ENCODE measurements at regions not wholly inside any gene's neighbourhood (a gene's known extent, or its start where the extent isn't known, plus 50 kb on each side); places are given as distances from the start of the nearest gene placed in this dataset.

DNA sequence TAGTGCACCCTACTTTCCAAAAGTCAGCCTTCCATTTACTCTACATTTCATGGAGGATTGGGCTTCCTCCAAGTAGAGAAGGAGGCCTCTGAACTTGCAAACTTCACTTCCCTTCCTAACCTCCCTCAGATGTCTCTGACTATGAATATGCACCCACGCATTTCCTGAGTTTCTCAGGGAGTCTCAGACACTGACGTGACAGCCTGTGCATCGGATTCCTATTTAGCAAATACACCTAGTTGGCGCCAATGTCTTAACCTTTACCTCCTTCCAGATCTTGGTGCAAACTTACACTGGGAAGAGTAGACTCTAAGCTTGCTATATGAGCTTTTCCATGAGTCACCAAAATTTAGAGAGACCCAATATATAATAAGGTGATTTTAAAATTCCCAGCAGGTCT is 920.1 kb upstream of the AUTS2 start:
- no peak for DNase-seq (ENCODE audit: low read depth)
- TF ChIP-seq, protein P1, sequence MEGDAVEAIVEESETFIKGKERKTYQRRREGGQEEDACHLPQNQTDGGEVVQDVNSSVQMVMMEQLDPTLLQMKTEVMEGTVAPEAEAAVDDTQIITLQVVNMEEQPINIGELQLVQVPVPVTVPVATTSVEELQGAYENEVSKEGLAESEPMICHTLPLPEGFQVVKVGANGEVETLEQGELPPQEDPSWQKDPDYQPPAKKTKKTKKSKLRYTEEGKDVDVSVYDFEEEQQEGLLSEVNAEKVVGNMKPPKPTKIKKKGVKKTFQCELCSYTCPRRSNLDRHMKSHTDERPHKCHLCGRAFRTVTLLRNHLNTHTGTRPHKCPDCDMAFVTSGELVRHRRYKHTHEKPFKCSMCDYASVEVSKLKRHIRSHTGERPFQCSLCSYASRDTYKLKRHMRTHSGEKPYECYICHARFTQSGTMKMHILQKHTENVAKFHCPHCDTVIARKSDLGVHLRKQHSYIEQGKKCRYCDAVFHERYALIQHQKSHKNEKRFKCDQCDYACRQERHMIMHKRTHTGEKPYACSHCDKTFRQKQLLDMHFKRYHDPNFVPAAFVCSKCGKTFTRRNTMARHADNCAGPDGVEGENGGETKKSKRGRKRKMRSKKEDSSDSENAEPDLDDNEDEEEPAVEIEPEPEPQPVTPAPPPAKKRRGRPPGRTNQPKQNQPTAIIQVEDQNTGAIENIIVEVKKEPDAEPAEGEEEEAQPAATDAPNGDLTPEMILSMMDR (IDR thresholded peaks at IDR 0.05; ENCODE audit: insufficient read depth, low read depth, low read length, missing control alignments): no peak
- H3K4me3 ChIP-seq (ENCODE audit: low read depth, low read length): no peak overlapping the region

DNA sequence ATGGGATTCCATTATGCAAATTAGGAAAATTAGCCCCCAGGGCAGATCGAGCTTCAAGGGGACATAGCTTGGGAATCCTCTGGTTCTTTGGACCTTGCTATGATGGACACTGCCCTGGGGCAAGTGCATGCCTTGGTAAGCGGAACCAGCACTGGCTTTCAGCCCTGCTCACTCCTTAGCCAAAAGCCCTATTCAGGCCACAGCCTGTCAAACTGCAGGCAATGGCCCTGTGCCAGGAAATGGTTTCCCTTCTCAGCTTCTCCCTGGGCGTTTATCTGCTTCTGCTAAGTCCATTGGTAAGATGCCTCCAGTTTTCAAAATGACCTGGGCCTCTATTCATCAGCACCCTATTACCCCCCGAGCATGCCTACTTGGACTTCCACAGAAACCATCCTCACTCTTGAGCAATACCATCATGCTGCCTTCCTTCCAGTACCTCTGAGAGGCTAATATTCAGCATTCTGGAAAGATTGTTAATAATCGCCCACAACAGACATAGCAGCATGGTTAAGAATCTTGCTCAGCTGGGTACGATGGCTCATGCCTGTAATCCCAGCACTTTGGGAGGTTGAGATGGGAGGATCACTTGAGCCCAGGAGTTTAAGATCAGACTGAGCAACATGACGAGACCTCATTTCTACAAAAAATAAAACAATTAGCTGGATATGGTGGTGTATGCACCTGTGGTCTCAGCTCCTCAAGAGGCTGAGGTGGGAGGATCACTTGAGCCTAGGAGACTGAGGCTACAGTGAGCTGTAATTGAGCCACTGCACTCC is 918.6 kb upstream of the AUTS2 start:
- no peak for DNase-seq (ENCODE audit: low read depth)
- TF ChIP-seq, protein P1 (IDR thresholded peaks at IDR 0.05; ENCODE audit: insufficient read depth, low read depth, low read length, missing control alignments): no peak

DNA sequence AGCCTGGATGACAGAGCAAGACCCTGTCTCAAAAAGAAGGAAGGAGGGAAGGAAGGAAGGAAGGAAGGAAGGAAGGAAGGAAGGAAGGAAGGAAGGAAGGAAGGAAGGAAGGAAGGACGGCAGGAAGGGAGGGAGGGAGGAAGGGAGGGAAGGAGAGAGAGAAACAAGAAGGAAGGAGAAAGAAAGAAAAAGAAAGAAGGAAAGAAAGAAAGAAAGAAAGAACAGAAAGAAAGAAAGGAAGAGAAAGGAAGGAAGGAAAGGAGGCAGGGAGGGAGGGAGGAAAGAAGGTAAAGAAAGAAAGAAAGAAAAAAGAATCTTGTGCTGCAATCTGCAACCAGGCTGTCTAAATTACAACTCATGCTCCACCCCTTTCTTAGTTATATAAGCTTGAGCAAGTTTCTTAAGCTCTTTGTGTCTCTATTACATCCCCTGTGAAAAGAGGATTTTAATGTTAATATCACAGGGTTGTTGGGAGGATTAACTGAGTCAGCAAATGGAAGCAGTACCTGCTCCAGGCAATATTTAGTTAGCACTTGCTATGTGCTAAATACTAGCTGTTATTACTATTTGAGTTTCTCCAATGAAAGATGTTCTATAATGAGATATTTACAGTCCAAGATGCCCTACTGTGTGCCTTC is 917.9 kb upstream of the AUTS2 start:
- no peak for DNase-seq (ENCODE audit: low read depth)
- H3K4me3 ChIP-seq (ENCODE audit: low read depth, low read length): no peak overlapping the region
- TF ChIP-seq, protein P1 (IDR thresholded peaks at IDR 0.05; ENCODE audit: insufficient read depth, low read depth, low read length, missing control alignments): no peak

More for the DNA sequence above, 918.6 kb upstream of the AUTS2 start:
- no peak overlapping the region for H3K4me3 ChIP-seq (ENCODE audit: low read depth, low read length)

DNA sequence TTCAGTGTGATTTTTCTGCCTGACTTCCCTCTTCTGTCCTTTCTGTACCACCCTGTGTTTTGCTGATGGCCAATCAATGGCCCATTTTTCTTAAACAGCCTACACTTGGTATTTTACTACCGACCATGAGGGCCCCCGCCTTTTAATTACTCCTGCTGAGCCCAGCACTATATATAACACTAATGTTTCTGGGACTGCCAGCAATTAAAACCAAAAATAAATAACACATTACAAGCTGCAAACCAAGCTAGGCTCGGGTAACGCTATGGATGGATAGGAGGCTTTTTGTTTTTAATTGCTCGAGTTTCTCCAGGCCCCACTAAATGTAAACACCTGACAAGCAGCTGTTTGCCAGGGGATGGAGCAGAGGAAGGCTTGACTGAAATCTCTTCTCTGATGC is 915.4 kb upstream of the AUTS2 start:
- TF ChIP-seq, protein P1 (IDR thresholded peaks at IDR 0.05; ENCODE audit: insufficient read depth, low read depth, low read length, missing control alignments): no peak
- H3K4me3 ChIP-seq (ENCODE audit: low read depth, low read length): no peak overlapping the region
- no peak for DNase-seq (ENCODE audit: low read depth)

DNA sequence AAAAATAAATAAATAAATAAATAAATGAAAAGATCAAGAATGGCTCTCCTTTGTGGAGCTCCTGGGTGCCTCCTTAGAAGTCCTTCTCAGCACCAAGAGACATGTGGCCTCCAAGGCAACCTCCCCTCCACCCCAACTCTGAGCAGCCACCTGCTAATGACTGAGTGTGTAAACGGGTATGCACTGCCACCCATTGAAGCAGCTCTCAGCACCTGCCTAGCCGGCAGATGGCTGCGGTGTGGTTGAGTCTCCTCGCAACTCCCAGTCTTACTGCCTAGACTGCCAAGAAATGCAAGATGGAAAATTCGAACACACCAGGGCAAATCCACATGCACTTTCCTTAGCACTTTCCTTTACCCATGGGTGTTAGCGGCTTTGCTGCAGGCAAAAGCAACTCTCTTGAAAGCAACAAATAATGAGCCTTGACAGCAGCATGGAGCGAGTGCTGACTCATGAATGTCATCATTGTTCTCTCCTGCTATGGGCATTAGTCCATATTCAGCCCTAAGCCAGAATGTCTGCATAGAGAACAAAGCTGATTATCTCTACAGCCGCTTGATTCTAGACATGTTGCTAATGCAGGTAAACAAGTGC is 913.9 kb upstream of the AUTS2 start:
- TF ChIP-seq, protein P1 (IDR thresholded peaks at IDR 0.05; ENCODE audit: insufficient read depth, low read depth, low read length, missing control alignments): no peak
- no peak for DNase-seq (ENCODE audit: low read depth)
- no peak overlapping the region for H3K4me3 ChIP-seq (ENCODE audit: low read depth, low read length)

DNA sequence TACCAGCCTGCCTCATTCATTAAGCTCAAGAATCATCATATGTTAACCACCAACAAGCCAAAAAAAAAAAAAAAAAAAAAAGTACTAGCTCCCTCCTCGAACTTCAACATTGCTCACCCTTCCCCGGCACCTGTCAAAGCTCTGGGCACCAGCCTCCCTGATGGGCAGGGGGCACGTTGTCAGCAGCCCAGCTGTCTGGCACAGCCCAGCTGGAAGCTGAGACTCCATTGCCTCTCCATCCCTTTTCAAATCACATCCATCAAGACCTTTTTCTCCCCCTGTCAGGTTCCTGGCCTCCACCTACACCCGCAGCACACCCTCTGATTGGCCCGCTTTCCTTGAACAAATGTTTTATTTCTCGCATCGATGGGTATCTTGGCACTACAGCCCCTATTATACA is 913.3 kb upstream of the AUTS2 start:
- TF ChIP-seq, protein P1 (IDR thresholded peaks at IDR 0.05; ENCODE audit: insufficient read depth, low read depth, low read length, missing control alignments): no peak
- no peak for DNase-seq (ENCODE audit: low read depth)
- H3K4me3 ChIP-seq (ENCODE audit: low read depth, low read length): no peak overlapping the region

All from GM12865 (cell line).